ENCODE measurements at regions not wholly inside any gene's neighbourhood (a gene's known extent, or its start where the extent isn't known, plus 50 kb on each side); places are given as distances from the start of the nearest gene placed in this dataset.

DNA sequence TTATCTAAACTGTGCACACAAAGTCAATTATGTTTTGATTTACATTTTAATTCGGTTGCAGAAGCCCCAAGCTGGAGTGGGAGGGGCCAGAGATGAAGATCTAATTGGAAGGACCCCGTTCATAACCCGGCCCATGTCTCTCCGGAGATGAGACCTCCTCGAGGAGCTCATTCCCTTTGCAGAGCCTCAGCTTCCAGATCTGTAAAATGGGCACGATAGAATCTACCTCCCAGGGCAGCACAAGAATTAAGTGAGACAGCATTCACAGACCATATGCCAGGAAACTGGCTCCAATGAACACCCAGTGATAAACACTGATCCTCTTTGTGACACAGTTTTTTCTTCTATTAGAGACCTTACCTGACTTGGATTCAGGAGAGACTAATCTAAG, 446.5 kb upstream of the CDH5 start (continued):
- no peak for TF ChIP-seq CTCF (IDR thresholded peaks at IDR 0.05)

GRCh38 chr16:65919145-65919985, 447.1 kb upstream of the CDH5 start:
- H3K9me3 Mint-ChIP-seq, result no peaks in the 10 kb centered on the region
- peaks cover 20% of the 10 kb centered on the region for H3K4me1 Mint-ChIP-seq
- no peak; the same call in 1 of the 2 replicates for ATAC-seq
- no peak for TF ChIP-seq ZBTB43 (CRISPR knock-in tag; IDR thresholded peaks at IDR 0.05)
- TF ChIP-seq, protein P1, sequence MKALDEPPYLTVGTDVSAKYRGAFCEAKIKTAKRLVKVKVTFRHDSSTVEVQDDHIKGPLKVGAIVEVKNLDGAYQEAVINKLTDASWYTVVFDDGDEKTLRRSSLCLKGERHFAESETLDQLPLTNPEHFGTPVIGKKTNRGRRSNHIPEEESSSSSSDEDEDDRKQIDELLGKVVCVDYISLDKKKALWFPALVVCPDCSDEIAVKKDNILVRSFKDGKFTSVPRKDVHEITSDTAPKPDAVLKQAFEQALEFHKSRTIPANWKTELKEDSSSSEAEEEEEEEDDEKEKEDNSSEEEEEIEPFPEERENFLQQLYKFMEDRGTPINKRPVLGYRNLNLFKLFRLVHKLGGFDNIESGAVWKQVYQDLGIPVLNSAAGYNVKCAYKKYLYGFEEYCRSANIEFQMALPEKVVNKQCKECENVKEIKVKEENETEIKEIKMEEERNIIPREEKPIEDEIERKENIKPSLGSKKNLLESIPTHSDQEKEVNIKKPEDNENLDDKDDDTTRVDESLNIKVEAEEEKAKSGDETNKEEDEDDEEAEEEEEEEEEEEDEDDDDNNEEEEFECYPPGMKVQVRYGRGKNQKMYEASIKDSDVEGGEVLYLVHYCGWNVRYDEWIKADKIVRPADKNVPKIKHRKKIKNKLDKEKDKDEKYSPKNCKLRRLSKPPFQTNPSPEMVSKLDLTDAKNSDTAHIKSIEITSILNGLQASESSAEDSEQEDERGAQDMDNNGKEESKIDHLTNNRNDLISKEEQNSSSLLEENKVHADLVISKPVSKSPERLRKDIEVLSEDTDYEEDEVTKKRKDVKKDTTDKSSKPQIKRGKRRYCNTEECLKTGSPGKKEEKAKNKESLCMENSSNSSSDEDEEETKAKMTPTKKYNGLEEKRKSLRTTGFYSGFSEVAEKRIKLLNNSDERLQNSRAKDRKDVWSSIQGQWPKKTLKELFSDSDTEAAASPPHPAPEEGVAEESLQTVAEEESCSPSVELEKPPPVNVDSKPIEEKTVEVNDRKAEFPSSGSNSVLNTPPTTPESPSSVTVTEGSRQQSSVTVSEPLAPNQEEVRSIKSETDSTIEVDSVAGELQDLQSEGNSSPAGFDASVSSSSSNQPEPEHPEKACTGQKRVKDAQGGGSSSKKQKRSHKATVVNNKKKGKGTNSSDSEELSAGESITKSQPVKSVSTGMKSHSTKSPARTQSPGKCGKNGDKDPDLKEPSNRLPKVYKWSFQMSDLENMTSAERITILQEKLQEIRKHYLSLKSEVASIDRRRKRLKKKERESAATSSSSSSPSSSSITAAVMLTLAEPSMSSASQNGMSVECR (CRISPR knock-in tag; IDR thresholded peaks at IDR 0.05; ENCODE audit: borderline replicate concordance), result no peak
- TF ChIP-seq ZBTB21 (CRISPR knock-in tag; IDR thresholded peaks at IDR 0.05; ENCODE audit: borderline replicate concordance), result no peak
- TF ChIP-seq RORB (CRISPR knock-in tag; IDR thresholded peaks at IDR 0.05), result no peak
- TF ChIP-seq STAT6 (CRISPR knock-in tag; conservative IDR thresholded peaks at IDR 0.05; ENCODE audit: low read depth), result no peak
- ChIA-PET CTCF (no interaction called here), POLR2A (no interaction called here)
- no peak overlapping the region for H3K27ac Mint-ChIP-seq
- H3K27me3 Mint-ChIP-seq (ENCODE audit: low read depth), result no peaks in the 10 kb centered on the region; the same call in 1 of the 2 replicates
- DNase-seq (ENCODE audit: low spot score), result no peak
- H3K4me3 Mint-ChIP-seq, result no peak overlapping the region
- no peaks in the 10 kb centered on the region for H3K36me3 Mint-ChIP-seq

GRCh38 chr16:65917466-65917865, 449.0 kb upstream of the CDH5 start:
- no peak for ATAC-seq
- no peaks in the 10 kb centered on the region for H3K36me3 Mint-ChIP-seq
- H3K4me1 Mint-ChIP-seq, result peaks cover 20% of the 10 kb centered on the region
- no peak overlapping the region for H3K4me3 Mint-ChIP-seq
- ChIA-PET POLR2A (no interaction called here), CTCF (interaction anchor here (0.9 to 1.7 kb wide), 3 partner anchors 59 to 354 kb away, joined by 5 to 6 read pairs (median 5); no protein-coding TSS in a partner anchor)
- no peak overlapping the region for H3K27ac Mint-ChIP-seq
- DNase-seq (ENCODE audit: low spot score), result no peak
- peaks cover 8% of the 10 kb centered on the region for H3K9me3 Mint-ChIP-seq
- no peaks in the 10 kb centered on the region; the same call in 1 of the 2 replicates for H3K27me3 Mint-ChIP-seq (ENCODE audit: low read depth)
- TF ChIP-seq RORB (CRISPR knock-in tag; IDR thresholded peaks at IDR 0.05) (no peak), TCF7 (CRISPR knock-in tag; IDR thresholded peaks at IDR 0.05; ENCODE audit: low read depth) (no peak), ZNF671 (CRISPR knock-in tag; IDR thresholded peaks at IDR 0.05) (no peak), JUN (CRISPR knock-in tag; IDR thresholded peaks at IDR 0.05) (no peak), RELA (CRISPR knock-in tag; IDR thresholded peaks at IDR 0.05; ENCODE audit: borderline replicate concordance) (no peak), CTCF (IDR thresholded peaks at IDR 0.05) (no peak), TEAD4 (CRISPR knock-in tag; IDR thresholded peaks at IDR 0.05) (no peak), ELF4 (CRISPR knock-in tag; IDR thresholded peaks at IDR 0.05; ENCODE audit: low read depth) (no peak), CREB1 (CRISPR knock-in tag; IDR thresholded peaks at IDR 0.05) (no peak), ZNF121 (CRISPR knock-in tag; IDR thresholded peaks at IDR 0.05) (no peak), ZNF219 (CRISPR knock-in tag; IDR thresholded peaks at IDR 0.05; ENCODE audit: borderline replicate concordance) (no peak), SOX15 (CRISPR knock-in tag; IDR thresholded peaks at IDR 0.05) (no peak)
- TF ChIP-seq, protein P2, sequence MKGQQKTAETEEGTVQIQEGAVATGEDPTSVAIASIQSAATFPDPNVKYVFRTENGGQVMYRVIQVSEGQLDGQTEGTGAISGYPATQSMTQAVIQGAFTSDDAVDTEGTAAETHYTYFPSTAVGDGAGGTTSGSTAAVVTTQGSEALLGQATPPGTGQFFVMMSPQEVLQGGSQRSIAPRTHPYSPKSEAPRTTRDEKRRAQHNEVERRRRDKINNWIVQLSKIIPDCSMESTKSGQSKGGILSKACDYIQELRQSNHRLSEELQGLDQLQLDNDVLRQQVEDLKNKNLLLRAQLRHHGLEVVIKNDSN (CRISPR knock-in tag; IDR thresholded peaks at IDR 0.05), result no peak

All from WTC11 (cell line).